ENCODE measurements at regions not wholly inside any gene's neighbourhood (a gene's known extent, or its start where the extent isn't known, plus 50 kb on each side); places are given as distances from the start of the nearest gene placed in this dataset.

- Histone ChIP-seq H3K4me3 (no peak overlapping the region), H3K4me1 (no peaks in the 10 kb centered on the region), H3K27me3 (no peaks in the 10 kb centered on the region), H3K27ac (no peak overlapping the region), H3K36me3 (no peaks in the 10 kb centered on the region), H3K9me3 (no peaks in the 10 kb centered on the region)
- no peak for DNase-seq
- TF ChIP-seq POLR2A (IDR thresholded peaks at IDR 0.05): no peak
- no peak for TF ChIP-seq CTCF (IDR thresholded peaks at IDR 0.05)
- TF ChIP-seq EP300 (IDR thresholded peaks at IDR 0.05): no peak
- no peak for TF ChIP-seq POLR2AphosphoS5 (IDR thresholded peaks at IDR 0.05)
- no peak for ATAC-seq (ENCODE audit: low FRiP score in 2 of 2)
- WGBS, 2 donors: 40 to 52% methylated on average over 1 to 7 of the region's 7 CpGs
Observed at GRCh38 chr14:65892315-65892714, 479.8 kb downstream of the FUT8 start.

GRCh38 chr14:65900164-65900563 is 487.6 kb downstream of the FUT8 start:
- Histone ChIP-seq H3K9me3 (peaks cover 0 to 8% (median 4%) of the 10 kb centered on the region in 4 donors), H3K4me3 (no peak overlapping the region), H3K27me3 (no peaks in the 10 kb centered on the region), H3K27ac (no peak overlapping the region), H3K4me1 (no peaks in the 10 kb centered on the region), H3K36me3 (no peaks in the 10 kb centered on the region)
- 91 to 92% methylated on average over 2 of the region's 2 CpGs for WGBS, 2 donors
- DNase-seq: no peak
- no peak for ATAC-seq (ENCODE audit: low FRiP score in 2 of 2)
- TF ChIP-seq POLR2AphosphoS5 (IDR thresholded peaks at IDR 0.05): no peak
- TF ChIP-seq CTCF (IDR thresholded peaks at IDR 0.05): no peak
- TF ChIP-seq POLR2A (IDR thresholded peaks at IDR 0.05): no peak
- no peak for TF ChIP-seq EP300 (IDR thresholded peaks at IDR 0.05)

GRCh38 chr14:65901595-65901994 is 489.1 kb downstream of the FUT8 start:
- peaks cover 0 to 8% (median 4%) of the 10 kb centered on the region in 4 donors for H3K9me3 ChIP-seq
- no peaks in the 10 kb centered on the region for H3K27me3 ChIP-seq
- TF ChIP-seq POLR2AphosphoS5 (IDR thresholded peaks at IDR 0.05): no peak
- no peak for TF ChIP-seq CTCF (IDR thresholded peaks at IDR 0.05)
- no peak for TF ChIP-seq POLR2A (IDR thresholded peaks at IDR 0.05)
- TF ChIP-seq EP300 (IDR thresholded peaks at IDR 0.05): no peak
- no peak for DNase-seq
- no peaks in the 10 kb centered on the region for H3K36me3 ChIP-seq
- H3K4me1 ChIP-seq: no peaks in the 10 kb centered on the region
- ATAC-seq (ENCODE audit: low FRiP score in 2 of 2): no peak
- H3K4me3 ChIP-seq: no peak overlapping the region
- 40% methylated on average over 1 of the region's 1 CpG for WGBS, 2 donors
- no peak overlapping the region for H3K27ac ChIP-seq

- Histone ChIP-seq H3K4me3 (no peak overlapping the region), H3K36me3 (no peaks in the 10 kb centered on the region), H3K4me1 (no peaks in the 10 kb centered on the region), H3K27me3 (no peaks in the 10 kb centered on the region), H3K9me3 (peaks cover 0 to 8% (median 4%) of the 10 kb centered on the region in 4 donors), H3K27ac (no peak overlapping the region)
- 80 to 83% methylated on average over 4 of the region's 4 CpGs for WGBS, 2 donors
- no peak for TF ChIP-seq CTCF (IDR thresholded peaks at IDR 0.05)
- TF ChIP-seq EP300 (IDR thresholded peaks at IDR 0.05): no peak
- TF ChIP-seq POLR2A (IDR thresholded peaks at IDR 0.05): no peak
- no peak for TF ChIP-seq POLR2AphosphoS5 (IDR thresholded peaks at IDR 0.05)
- DNase-seq: no peak
- ATAC-seq (ENCODE audit: low FRiP score in 2 of 2): no peak
Observed at GRCh38 chr14:65904988-65905387, 492.5 kb downstream of the FUT8 start.

- 66 to 69% methylated on average over 4 of the region's 4 CpGs for WGBS, 2 donors
- H3K36me3 ChIP-seq: no peaks in the 10 kb centered on the region
- no peak overlapping the region for H3K4me3 ChIP-seq
- no peaks in the 10 kb centered on the region for H3K27me3 ChIP-seq
- peaks cover 0 to 7% (median 3%) of the 10 kb centered on the region in 4 donors for H3K9me3 ChIP-seq
- TF ChIP-seq POLR2A (IDR thresholded peaks at IDR 0.05) (no peak), POLR2AphosphoS5 (IDR thresholded peaks at IDR 0.05) (no peak), EP300 (IDR thresholded peaks at IDR 0.05) (no peak), CTCF (IDR thresholded peaks at IDR 0.05) (no peak)
- ATAC-seq (ENCODE audit: low FRiP score in 2 of 2): no peak
- no peaks in the 10 kb centered on the region for H3K4me1 ChIP-seq
- H3K27ac ChIP-seq: no peak overlapping the region
- no peak for DNase-seq
Observed at GRCh38 chr14:65906344-65906743, 493.8 kb downstream of the FUT8 start.
